Neural cell (in vitro differentiated cells): ENCODE measurements at regions not wholly inside any gene's neighbourhood (a gene's known extent, or its start where the extent isn't known, plus 50 kb on each side); places are given as distances from the start of the nearest gene placed in this dataset.

ENCODE experiments used
- CTCF ChIP-seq: fragments of 450-650 bp; IDR thresholded peaks from 2 replicates; pipeline ENCODE4 v1.5.1; 2014; ENCODE audit warnings: antibody characterized with exemption, mild to moderate bottlenecking, moderate library complexity; ENCODE audit not compliant: poor library complexity, severe bottlenecking
- EP300 ChIP-seq: fragments of 450-650 bp; conservative IDR thresholded peaks from 2 replicates; pipeline ENCODE4 v1.6.1; 2014; ENCODE audit warnings: antibody characterized with exemption, mild to moderate bottlenecking, moderate library complexity; ENCODE audit not compliant: poor library complexity, severe bottlenecking
- EZH2 ChIP-seq: fragments of 200-600, 300-800 bp; shearing (Covaris generic), sonication (generic); IDR thresholded peaks from 2 replicates; pipeline ENCODE4 v1.6.1; 2014; ENCODE audit warnings: antibody characterized with exemption, low read length, borderline replicate concordance, mild to moderate bottlenecking; ENCODE audit not compliant: insufficient read depth, poor library complexity, severe bottlenecking
- MXI1 ChIP-seq: fragments of 450-650 bp; conservative IDR thresholded peaks from 2 replicates; pipeline ENCODE4 v1.6.1; 2014; ENCODE audit warnings: antibody characterized with exemption, mild to moderate bottlenecking; ENCODE audit not compliant: poor library complexity, severe bottlenecking
- POLR2AphosphoS5 ChIP-seq: IDR thresholded peaks from 2 replicates; pipeline ENCODE4 v1.6.1; 2012
- REST ChIP-seq: IDR thresholded peaks from 2 replicates; pipeline ENCODE4 v1.6.1; 2012; ENCODE audit warnings: borderline replicate concordance
- TAF1 ChIP-seq: IDR thresholded peaks from 2 replicates; pipeline ENCODE4 v1.6.1; 2012; ENCODE audit warnings: low read depth

GRCh38 chrX:27883468-27884092, 75.8 kb downstream of the MAGEB10 start:
- TF ChIP-seq CTCF (no peak), POLR2AphosphoS5 (no peak), EZH2 (no peak), TAF1 (no peak), REST (no peak), MXI1 (no peak), EP300 (no peak)
